Tibial nerve (tissue), 3 donors: ENCODE measurements at regions not wholly inside any gene's neighbourhood (a gene's known extent, or its start where the extent isn't known, plus 50 kb on each side); places are given as distances from the start of the nearest gene placed in this dataset.

Experiments
- CTCF ChIP-seq, 5 experiments: fragments of 200-600 bp in 3 of 5; fragments of 450-650 bp in 2 of 5; sonication (generic) in 3 of 5; IDR thresholded peaks; one replicate each; pipeline ENCODE4 v1.5.1; 2016 to 2019; ENCODE audit warnings: antibody characterized with exemption in 5 of 5, mild to moderate bottlenecking in 3 of 5, moderate library complexity in 2 of 5
- POLR2A ChIP-seq, 2 donors: fragments of 450-650 bp; IDR thresholded peaks; one replicate each; pipeline ENCODE4 v1.6.1; 2017; ENCODE audit warnings: antibody characterized with exemption in 2 of 2, mild to moderate bottlenecking in 2 of 2, moderate library complexity in 2 of 2

GRCh38 chr2:193446967-193447366 lies 1252.2 kb upstream of the TMEFF2 start:
- TF ChIP-seq CTCF (IDR thresholded peaks at IDR 0.05) = no peak
- no peak for TF ChIP-seq POLR2A (IDR thresholded peaks at IDR 0.05)
